GM18517 (cell line): ENCODE measurements at regions not wholly inside any gene's neighbourhood (a gene's known extent, or its start where the extent isn't known, plus 50 kb on each side); places are given as distances from the start of the nearest gene placed in this dataset.
"Not testable (repeated sequence)": the region's sequence is repeated elsewhere in the genome, so short reads cannot be mapped to it uniquely, and the experiment has no call there.

ENCODE experiments used
- ATAC-seq: cut with Tn5 transposase; IDR thresholded peaks from one replicate; pipeline ENCODE4 v1.9.1; 2021; ENCODE audit warnings: mild to moderate bottlenecking, moderate library complexity; ENCODE audit not compliant: unreplicated experiment

- not testable (repeated sequence) for ATAC-seq
Measured at GRCh38 chr2:132220589-132220988, 58.8 kb upstream of the ANKRD30BL start.

- not testable (repeated sequence) for ATAC-seq
Measured at GRCh38 chr2:132221886-132222285, 60.1 kb upstream of the ANKRD30BL start.

GRCh38 chr2:132252191-132252893, 90.6 kb upstream of the ANKRD30BL start:
- ATAC-seq = no peak

GRCh38 chr2:132252894-132253264, 91.1 kb upstream of the ANKRD30BL start:
- ATAC-seq = no peak

GRCh38 chr2:132253496-132254305, 91.9 kb upstream of the ANKRD30BL start:
- no peak for ATAC-seq

GRCh38 chr2:132254306-132254919, 92.7 kb upstream of the ANKRD30BL start:
- ATAC-seq = not testable (repeated sequence)

- no peak for ATAC-seq
Measured at GRCh38 chr2:132255714-132256113, 94.0 kb upstream of the ANKRD30BL start.

- no peak for ATAC-seq
Measured at GRCh38 chr2:132256251-132256902, 94.6 kb upstream of the ANKRD30BL start.

- not testable (repeated sequence) for ATAC-seq
Measured at GRCh38 chr2:132256903-132257300, 95.2 kb upstream of the ANKRD30BL start.

- not testable (repeated sequence) for ATAC-seq
Measured at GRCh38 chr2:132257301-132258171, 95.8 kb upstream of the ANKRD30BL start.

GRCh38 chr2:132259276-132259675, 97.5 kb upstream of the ANKRD30BL start:
- not testable (repeated sequence) for ATAC-seq

GRCh38 chr2:132265595-132265994, 103.8 kb upstream of the ANKRD30BL start:
- ATAC-seq = not testable (repeated sequence)

GRCh38 chr2:132267105-132267497, 105.3 kb upstream of the ANKRD30BL start:
- ATAC-seq = no peak

- ATAC-seq = not testable (repeated sequence)
Measured at GRCh38 chr2:132267498-132268283, 105.9 kb upstream of the ANKRD30BL start.

GRCh38 chr2:132268284-132268976, 106.7 kb upstream of the ANKRD30BL start:
- peak; percentile 64 for ATAC-seq

- ATAC-seq = no peak
Measured at GRCh38 chr2:132268977-132269523, 107.3 kb upstream of the ANKRD30BL start.

- no peak for ATAC-seq
Measured at GRCh38 chr2:132270255-132270654, 108.5 kb upstream of the ANKRD30BL start.

GRCh38 chr2:132270981-132271546, 109.3 kb upstream of the ANKRD30BL start:
- ATAC-seq = no peak
